ENCODE measurements at regions not wholly inside any gene's neighbourhood (a gene's known extent, or its start where the extent isn't known, plus 50 kb on each side); places are given as distances from the start of the nearest gene placed in this dataset.

DNA sequence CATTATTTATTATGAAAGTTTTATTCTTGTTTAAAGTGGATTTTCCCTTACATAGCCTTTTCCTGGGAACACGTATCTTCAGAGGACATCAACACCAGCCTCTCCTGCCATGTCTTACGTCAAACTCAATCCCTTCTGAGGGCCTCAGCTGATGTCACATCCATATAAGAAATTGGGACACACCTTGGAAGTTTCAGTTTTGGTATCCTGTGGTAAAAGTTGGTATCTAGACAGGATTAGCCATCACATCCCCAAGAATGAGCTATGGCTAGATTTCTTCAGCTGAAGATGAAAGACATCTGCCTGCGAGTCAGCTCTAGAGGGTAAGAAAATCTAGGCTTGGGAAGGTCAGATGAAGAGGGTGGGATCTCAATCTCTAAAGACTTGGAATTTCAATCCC lies 75.8 kb upstream of the ZNF516 start:
- no peak for TF ChIP-seq ZFP3 (CRISPR knock-in tag; IDR thresholded peaks at IDR 0.05)
- TF ChIP-seq ZFP30 (CRISPR knock-in tag; IDR thresholded peaks at IDR 0.05) = no peak
- no peak for TF ChIP-seq BACH2 (CRISPR knock-in tag; IDR thresholded peaks at IDR 0.05; ENCODE audit: borderline replicate concordance)
- no peak for TF ChIP-seq ZNF565 (CRISPR knock-in tag; conservative IDR thresholded peaks at IDR 0.05; ENCODE audit: low read depth)
- no peak for ATAC-seq

DNA sequence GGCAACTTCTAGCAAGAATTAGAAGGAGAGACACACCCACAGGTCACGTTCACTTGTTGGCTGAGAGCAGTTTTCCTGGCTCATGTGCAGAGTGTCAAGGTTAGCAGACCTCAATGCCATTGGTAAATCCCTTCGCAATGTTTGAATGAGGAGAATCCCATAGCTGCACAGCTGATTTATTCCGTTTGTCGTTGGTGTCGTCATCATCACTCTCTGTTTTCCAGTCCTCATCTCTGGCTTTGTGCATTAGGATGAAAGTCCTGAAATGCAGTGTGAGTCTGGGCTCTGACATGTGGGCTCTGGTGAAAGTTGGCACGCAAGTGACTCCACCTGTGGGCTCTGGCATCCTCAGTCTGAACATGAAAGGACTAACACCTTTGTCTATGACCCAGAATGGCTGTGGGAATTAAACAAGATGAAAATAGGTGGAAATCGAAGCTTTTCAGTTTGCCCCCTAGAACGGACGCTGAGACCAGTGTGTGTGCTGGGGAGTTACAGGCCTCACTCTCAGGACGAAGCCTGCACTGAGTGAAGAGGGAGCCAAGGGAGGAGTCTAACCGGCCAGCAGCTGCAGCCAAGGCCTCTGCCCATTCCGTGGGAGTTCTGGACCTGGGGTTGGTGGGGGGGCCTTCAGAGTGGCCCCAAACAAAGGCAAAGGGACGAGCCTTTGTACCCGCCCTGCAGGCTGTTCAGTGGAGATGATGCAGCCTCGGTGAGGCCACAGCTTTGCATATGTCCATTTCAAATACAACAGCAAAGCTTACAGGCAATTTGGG lies 74.8 kb upstream of the ZNF516 start:
- no peak for ATAC-seq
- TF ChIP-seq, protein P1, sequence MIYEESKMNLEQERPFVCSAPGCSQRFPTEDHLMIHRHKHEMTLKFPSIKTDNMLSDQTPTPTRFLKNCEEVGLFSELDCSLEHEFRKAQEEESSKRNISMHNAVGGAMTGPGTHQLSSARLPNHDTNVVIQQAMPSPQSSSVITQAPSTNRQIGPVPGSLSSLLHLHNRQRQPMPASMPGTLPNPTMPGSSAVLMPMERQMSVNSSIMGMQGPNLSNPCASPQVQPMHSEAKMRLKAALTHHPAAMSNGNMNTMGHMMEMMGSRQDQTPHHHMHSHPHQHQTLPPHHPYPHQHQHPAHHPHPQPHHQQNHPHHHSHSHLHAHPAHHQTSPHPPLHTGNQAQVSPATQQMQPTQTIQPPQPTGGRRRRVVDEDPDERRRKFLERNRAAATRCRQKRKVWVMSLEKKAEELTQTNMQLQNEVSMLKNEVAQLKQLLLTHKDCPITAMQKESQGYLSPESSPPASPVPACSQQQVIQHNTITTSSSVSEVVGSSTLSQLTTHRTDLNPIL (CRISPR knock-in tag; IDR thresholded peaks at IDR 0.05; ENCODE audit: low read depth) = no peak
- TF ChIP-seq ZFP30 (CRISPR knock-in tag; IDR thresholded peaks at IDR 0.05) (no peak), RARB (CRISPR knock-in tag; IDR thresholded peaks at IDR 0.05) (no peak), TCF4 (CRISPR knock-in tag; IDR thresholded peaks at IDR 0.05; ENCODE audit: borderline replicate concordance) (no peak), OSR1 (CRISPR knock-in tag; IDR thresholded peaks at IDR 0.05) (no peak), ESRRG (CRISPR knock-in tag; IDR thresholded peaks at IDR 0.05) (no peak), ISL1 (CRISPR knock-in tag; IDR thresholded peaks at IDR 0.05) (no peak), ZNF8 (CRISPR knock-in tag; IDR thresholded peaks at IDR 0.05) (no peak), BACH2 (CRISPR knock-in tag; IDR thresholded peaks at IDR 0.05; ENCODE audit: borderline replicate concordance) (no peak), SNAI2 (CRISPR knock-in tag; IDR thresholded peaks at IDR 0.05) (no peak), ZNF565 (CRISPR knock-in tag; conservative IDR thresholded peaks at IDR 0.05; ENCODE audit: low read depth) (no peak), CSDC2 (CRISPR knock-in tag; IDR thresholded peaks at IDR 0.05) (no peak), ZNF70 (CRISPR knock-in tag; IDR thresholded peaks at IDR 0.05) (no peak), ARNTL (CRISPR knock-in tag; IDR thresholded peaks at IDR 0.05; ENCODE audit: borderline replicate concordance, low read depth) (no peak)
- TF ChIP-seq, protein P2, sequence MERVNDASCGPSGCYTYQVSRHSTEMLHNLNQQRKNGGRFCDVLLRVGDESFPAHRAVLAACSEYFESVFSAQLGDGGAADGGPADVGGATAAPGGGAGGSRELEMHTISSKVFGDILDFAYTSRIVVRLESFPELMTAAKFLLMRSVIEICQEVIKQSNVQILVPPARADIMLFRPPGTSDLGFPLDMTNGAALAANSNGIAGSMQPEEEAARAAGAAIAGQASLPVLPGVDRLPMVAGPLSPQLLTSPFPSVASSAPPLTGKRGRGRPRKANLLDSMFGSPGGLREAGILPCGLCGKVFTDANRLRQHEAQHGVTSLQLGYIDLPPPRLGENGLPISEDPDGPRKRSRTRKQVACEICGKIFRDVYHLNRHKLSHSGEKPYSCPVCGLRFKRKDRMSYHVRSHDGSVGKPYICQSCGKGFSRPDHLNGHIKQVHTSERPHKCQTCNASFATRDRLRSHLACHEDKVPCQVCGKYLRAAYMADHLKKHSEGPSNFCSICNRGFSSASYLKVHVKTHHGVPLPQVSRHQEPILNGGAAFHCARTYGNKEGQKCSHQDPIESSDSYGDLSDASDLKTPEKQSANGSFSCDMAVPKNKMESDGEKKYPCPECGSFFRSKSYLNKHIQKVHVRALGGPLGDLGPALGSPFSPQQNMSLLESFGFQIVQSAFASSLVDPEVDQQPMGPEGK (CRISPR knock-in tag; IDR thresholded peaks at IDR 0.05; ENCODE audit: borderline replicate concordance) = no peak
- TF ChIP-seq, protein P3, sequence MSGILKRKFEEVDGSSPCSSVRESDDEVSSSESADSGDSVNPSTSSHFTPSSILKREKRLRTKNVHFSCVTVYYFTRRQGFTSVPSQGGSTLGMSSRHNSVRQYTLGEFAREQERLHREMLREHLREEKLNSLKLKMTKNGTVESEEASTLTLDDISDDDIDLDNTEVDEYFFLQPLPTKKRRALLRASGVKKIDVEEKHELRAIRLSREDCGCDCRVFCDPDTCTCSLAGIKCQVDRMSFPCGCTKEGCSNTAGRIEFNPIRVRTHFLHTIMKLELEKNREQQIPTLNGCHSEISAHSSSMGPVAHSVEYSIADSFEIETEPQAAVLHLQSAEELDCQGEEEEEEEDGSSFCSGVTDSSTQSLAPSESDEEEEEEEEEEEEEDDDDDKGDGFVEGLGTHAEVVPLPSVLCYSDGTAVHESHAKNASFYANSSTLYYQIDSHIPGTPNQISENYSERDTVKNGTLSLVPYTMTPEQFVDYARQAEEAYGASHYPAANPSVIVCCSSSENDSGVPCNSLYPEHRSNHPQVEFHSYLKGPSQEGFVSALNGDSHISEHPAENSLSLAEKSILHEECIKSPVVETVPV (CRISPR knock-in tag; IDR thresholded peaks at IDR 0.05) = no peak

DNA sequence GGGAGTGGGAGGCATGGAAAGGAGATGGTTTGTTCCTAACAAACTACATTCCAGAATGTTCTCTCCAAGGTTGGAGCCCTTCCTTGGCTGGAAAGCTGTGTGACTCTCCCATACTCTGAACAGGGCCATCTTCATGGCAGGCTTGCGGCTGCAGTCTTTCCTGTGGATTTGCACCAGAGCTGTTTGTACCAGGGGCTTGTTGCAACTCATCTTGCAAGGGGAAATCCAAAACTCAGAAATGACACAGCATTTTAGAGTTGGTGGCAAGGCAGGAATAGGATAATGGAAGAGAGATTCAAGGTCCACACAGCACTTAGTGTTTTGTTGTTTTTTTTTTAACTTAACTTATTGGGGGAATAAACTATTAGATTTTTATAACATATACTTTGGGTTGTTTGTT lies 73.7 kb upstream of the ZNF516 start:
- ATAC-seq = no peak
- TF ChIP-seq, protein P4, sequence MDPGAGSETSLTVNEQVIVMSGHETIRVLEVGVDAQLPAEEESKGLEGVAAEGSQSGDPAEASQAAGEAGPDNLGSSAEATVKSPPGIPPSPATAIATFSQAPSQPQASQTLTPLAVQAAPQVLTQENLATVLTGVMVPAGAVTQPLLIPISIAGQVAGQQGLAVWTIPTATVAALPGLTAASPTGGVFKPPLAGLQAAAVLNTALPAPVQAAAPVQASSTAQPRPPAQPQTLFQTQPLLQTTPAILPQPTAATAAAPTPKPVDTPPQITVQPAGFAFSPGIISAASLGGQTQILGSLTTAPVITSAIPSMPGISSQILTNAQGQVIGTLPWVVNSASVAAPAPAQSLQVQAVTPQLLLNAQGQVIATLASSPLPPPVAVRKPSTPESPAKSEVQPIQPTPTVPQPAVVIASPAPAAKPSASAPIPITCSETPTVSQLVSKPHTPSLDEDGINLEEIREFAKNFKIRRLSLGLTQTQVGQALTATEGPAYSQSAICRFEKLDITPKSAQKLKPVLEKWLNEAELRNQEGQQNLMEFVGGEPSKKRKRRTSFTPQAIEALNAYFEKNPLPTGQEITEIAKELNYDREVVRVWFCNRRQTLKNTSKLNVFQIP (CRISPR knock-in tag; IDR thresholded peaks at IDR 0.05; ENCODE audit: borderline replicate concordance, low read depth) = no peak
- TF ChIP-seq GLIS3 (CRISPR knock-in tag; IDR thresholded peaks at IDR 0.05) (no peak), ZNF565 (CRISPR knock-in tag; conservative IDR thresholded peaks at IDR 0.05; ENCODE audit: low read depth) (no peak), ZC3H10 (CRISPR knock-in tag; IDR thresholded peaks at IDR 0.05) (no peak), BACH2 (CRISPR knock-in tag; IDR thresholded peaks at IDR 0.05; ENCODE audit: borderline replicate concordance) (no peak), OSR1 (CRISPR knock-in tag; IDR thresholded peaks at IDR 0.05) (no peak), TCF4 (CRISPR knock-in tag; IDR thresholded peaks at IDR 0.05; ENCODE audit: borderline replicate concordance) (no peak), RARB (CRISPR knock-in tag; IDR thresholded peaks at IDR 0.05) (no peak), SNAI2 (CRISPR knock-in tag; IDR thresholded peaks at IDR 0.05) (no peak), ARNTL (CRISPR knock-in tag; IDR thresholded peaks at IDR 0.05; ENCODE audit: borderline replicate concordance, low read depth) (no peak), ISL1 (CRISPR knock-in tag; IDR thresholded peaks at IDR 0.05) (no peak), TOX (CRISPR knock-in tag; IDR thresholded peaks at IDR 0.05; ENCODE audit: borderline replicate concordance) (no peak), ZFP30 (CRISPR knock-in tag; IDR thresholded peaks at IDR 0.05) (no peak), ZNF8 (CRISPR knock-in tag; IDR thresholded peaks at IDR 0.05) (no peak)
- TF ChIP-seq, protein P2 (CRISPR knock-in tag; IDR thresholded peaks at IDR 0.05; ENCODE audit: borderline replicate concordance) = no peak
- TF ChIP-seq, protein P3 (CRISPR knock-in tag; IDR thresholded peaks at IDR 0.05) = no peak
- TF ChIP-seq, protein P1 (CRISPR knock-in tag; IDR thresholded peaks at IDR 0.05; ENCODE audit: low read depth) = no peak

Measured in SK-N-SH treated with all-trans-retinoic acid at 6 μM for 48 hours (cell line).